Middle frontal gyrus (tissue), 1 donor: ENCODE measurements at regions not wholly inside any gene's neighbourhood (a gene's known extent, or its start where the extent isn't known, plus 50 kb on each side); places are given as distances from the start of the nearest gene placed in this dataset.

ENCODE experiments used
- DNase-seq: peaks from one replicate; pipeline ENCODE4 v3.0.0-alpha.2; 2015; ENCODE audit warnings: low spot score; ENCODE audit errors: extremely low spot score

- no peak for DNase-seq
These were observed 134.1 kb upstream of the SLC10A2 start for GRCh38 chr13:103200118-103200885.

GRCh38 chr13:103199380-103200088 is 133.3 kb upstream of the SLC10A2 start:
- no peak for DNase-seq

GRCh38 chr13:103196356-103196755 is 130.1 kb upstream of the SLC10A2 start:
- DNase-seq, result no peak

GRCh38 chr13:103195762-103196161 is 129.5 kb upstream of the SLC10A2 start:
- DNase-seq, result no peak

- no peak for DNase-seq
These were observed 128.7 kb upstream of the SLC10A2 start for GRCh38 chr13:103194871-103195270.

- no peak for DNase-seq
These were observed 126.4 kb upstream of the SLC10A2 start for GRCh38 chr13:103192511-103193135.

- no peak for DNase-seq
These were observed 124.6 kb upstream of the SLC10A2 start for GRCh38 chr13:103190841-103191240.

GRCh38 chr13:103188713-103189326 is 122.6 kb upstream of the SLC10A2 start:
- peak; percentile 31 for DNase-seq

GRCh38 chr13:103187721-103188156 is 121.5 kb upstream of the SLC10A2 start:
- DNase-seq, result no peak

GRCh38 chr13:103184413-103184812 is 118.2 kb upstream of the SLC10A2 start:
- no peak for DNase-seq

GRCh38 chr13:103178986-103179943 is 113.0 kb upstream of the SLC10A2 start:
- DNase-seq, result no peak

- no peak for DNase-seq
These were observed 108.7 kb upstream of the SLC10A2 start for GRCh38 chr13:103174966-103175365.

- no peak for DNase-seq
These were observed 102.8 kb upstream of the SLC10A2 start for GRCh38 chr13:103168901-103169508.

- no peak for DNase-seq
These were observed 98.0 kb upstream of the SLC10A2 start for GRCh38 chr13:103164251-103164650.

- no peak for DNase-seq
These were observed 95.3 kb upstream of the SLC10A2 start for GRCh38 chr13:103161476-103161875.

- DNase-seq, result no peak
These were observed 91.4 kb upstream of the SLC10A2 start for GRCh38 chr13:103157434-103158145.

GRCh38 chr13:103157016-103157415 is 90.8 kb upstream of the SLC10A2 start:
- no peak for DNase-seq

GRCh38 chr13:103156346-103156998 is 90.3 kb upstream of the SLC10A2 start:
- DNase-seq, result no peak

GRCh38 chr13:103153466-103153865 is 87.2 kb upstream of the SLC10A2 start:
- DNase-seq, result no peak
